ENCODE measurements at regions not wholly inside any gene's neighbourhood (a gene's known extent, or its start where the extent isn't known, plus 50 kb on each side); places are given as distances from the start of the nearest gene placed in this dataset.

GRCh38 chr10:1963341-1963740 is 226.0 kb upstream of the ADARB2 start:
- Histone ChIP-seq H3K27me3 (ENCODE audit: control insufficient read depth, insufficient read depth, low read length) (no peaks in the 10 kb centered on the region), H3K27ac (ENCODE audit: low read depth in 2 of 2, low read length in 2 of 2) (no peak overlapping the region), H3K36me3 (ENCODE audit: control insufficient read depth in 2 of 3, insufficient read depth in 3 of 3, low read length in 3 of 3) (no peaks in the 10 kb centered on the region), H3K9ac (ENCODE audit: low read length in 3 of 3) (no peak overlapping the region), H3K4me1 (ENCODE audit: control insufficient read depth in 2 of 3, insufficient read depth in 2 of 3, low read depth in 1 of 3, low read length in 3 of 3) (no peaks in the 10 kb centered on the region), H3K4me3 (ENCODE audit: low read length in 3 of 3) (no peak overlapping the region), H3K9me3 (ENCODE audit: control insufficient read depth in 2 of 3, insufficient read depth in 1 of 3, low read length in 3 of 3) (no peaks in the 10 kb centered on the region)
- intact Hi-C loops (cut with DNase I) = no loop called here
- TF ChIP-seq, protein P1, sequence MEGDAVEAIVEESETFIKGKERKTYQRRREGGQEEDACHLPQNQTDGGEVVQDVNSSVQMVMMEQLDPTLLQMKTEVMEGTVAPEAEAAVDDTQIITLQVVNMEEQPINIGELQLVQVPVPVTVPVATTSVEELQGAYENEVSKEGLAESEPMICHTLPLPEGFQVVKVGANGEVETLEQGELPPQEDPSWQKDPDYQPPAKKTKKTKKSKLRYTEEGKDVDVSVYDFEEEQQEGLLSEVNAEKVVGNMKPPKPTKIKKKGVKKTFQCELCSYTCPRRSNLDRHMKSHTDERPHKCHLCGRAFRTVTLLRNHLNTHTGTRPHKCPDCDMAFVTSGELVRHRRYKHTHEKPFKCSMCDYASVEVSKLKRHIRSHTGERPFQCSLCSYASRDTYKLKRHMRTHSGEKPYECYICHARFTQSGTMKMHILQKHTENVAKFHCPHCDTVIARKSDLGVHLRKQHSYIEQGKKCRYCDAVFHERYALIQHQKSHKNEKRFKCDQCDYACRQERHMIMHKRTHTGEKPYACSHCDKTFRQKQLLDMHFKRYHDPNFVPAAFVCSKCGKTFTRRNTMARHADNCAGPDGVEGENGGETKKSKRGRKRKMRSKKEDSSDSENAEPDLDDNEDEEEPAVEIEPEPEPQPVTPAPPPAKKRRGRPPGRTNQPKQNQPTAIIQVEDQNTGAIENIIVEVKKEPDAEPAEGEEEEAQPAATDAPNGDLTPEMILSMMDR (IDR thresholded peaks at IDR 0.05; ENCODE audit: borderline replicate concordance, extremely low read depth, insufficient read depth) = no peak
- FAIRE-seq (no peak), DNase-seq (no peak)

DNA sequence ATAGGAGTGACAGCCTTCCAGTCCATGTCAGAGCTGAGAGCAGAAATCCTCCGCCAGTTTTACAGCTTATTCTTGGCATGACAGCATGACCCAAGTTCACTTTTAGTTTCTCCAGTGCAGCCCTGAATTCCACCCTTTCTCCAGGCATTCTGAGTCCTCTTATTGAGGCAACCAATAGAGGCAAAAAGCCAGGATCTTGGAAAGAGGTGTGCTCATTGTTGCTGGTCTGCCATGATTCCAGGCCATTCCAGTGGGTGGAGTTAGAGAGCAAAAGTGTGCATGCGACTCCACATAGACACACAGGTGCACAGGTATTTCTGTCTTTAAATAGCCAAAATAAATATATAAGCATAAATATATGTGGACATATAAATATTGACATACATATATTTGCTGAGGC is 224.7 kb upstream of the ADARB2 start:
- intact Hi-C loops (cut with DNase I) = no loop called here
- H3K27ac ChIP-seq (ENCODE audit: low read depth in 2 of 2, low read length in 2 of 2) = no peak overlapping the region
- no peaks in the 10 kb centered on the region for H3K27me3 ChIP-seq (ENCODE audit: control insufficient read depth, insufficient read depth, low read length)
- no peak for FAIRE-seq
- H3K9me3 ChIP-seq (ENCODE audit: control insufficient read depth in 2 of 3, insufficient read depth in 1 of 3, low read length in 3 of 3) = no peaks in the 10 kb centered on the region
- no peaks in the 10 kb centered on the region for H3K4me1 ChIP-seq (ENCODE audit: control insufficient read depth in 2 of 3, insufficient read depth in 2 of 3, low read depth in 1 of 3, low read length in 3 of 3)
- TF ChIP-seq, protein P1 (IDR thresholded peaks at IDR 0.05; ENCODE audit: borderline replicate concordance, extremely low read depth, insufficient read depth) = no peak
- H3K36me3 ChIP-seq (ENCODE audit: control insufficient read depth in 2 of 3, insufficient read depth in 3 of 3, low read length in 3 of 3) = no peaks in the 10 kb centered on the region
- DNase-seq = no peak
- H3K9ac ChIP-seq (ENCODE audit: low read length in 3 of 3) = no peak overlapping the region
- no peak overlapping the region for H3K4me3 ChIP-seq (ENCODE audit: low read length in 3 of 3)

GRCh38 chr10:1960982-1961381 is 223.7 kb upstream of the ADARB2 start:
- TF ChIP-seq, protein P1 (IDR thresholded peaks at IDR 0.05; ENCODE audit: borderline replicate concordance, extremely low read depth, insufficient read depth) = no peak
- H3K27me3 ChIP-seq (ENCODE audit: control insufficient read depth, insufficient read depth, low read length) = no peaks in the 10 kb centered on the region
- no peak overlapping the region for H3K4me3 ChIP-seq (ENCODE audit: low read length in 3 of 3)
- intact Hi-C loops (cut with DNase I) = no loop called here
- H3K4me1 ChIP-seq (ENCODE audit: control insufficient read depth in 2 of 3, insufficient read depth in 2 of 3, low read depth in 1 of 3, low read length in 3 of 3) = no peaks in the 10 kb centered on the region
- no peaks in the 10 kb centered on the region for H3K9me3 ChIP-seq (ENCODE audit: control insufficient read depth in 2 of 3, insufficient read depth in 1 of 3, low read length in 3 of 3)
- H3K36me3 ChIP-seq (ENCODE audit: control insufficient read depth in 2 of 3, insufficient read depth in 3 of 3, low read length in 3 of 3) = no peaks in the 10 kb centered on the region
- DNase-seq (no peak), FAIRE-seq (no peak)
- H3K9ac ChIP-seq (ENCODE audit: low read length in 3 of 3) = no peak overlapping the region
- H3K27ac ChIP-seq (ENCODE audit: low read depth in 2 of 2, low read length in 2 of 2) = no peak overlapping the region

GRCh38 chr10:1957057-1957456 is 219.7 kb upstream of the ADARB2 start:
- TF ChIP-seq, protein P1 (IDR thresholded peaks at IDR 0.05; ENCODE audit: borderline replicate concordance, extremely low read depth, insufficient read depth) = no peak
- FAIRE-seq = no peak
- intact Hi-C loops (cut with DNase I) = no loop called here
- Histone ChIP-seq H3K4me1 (ENCODE audit: control insufficient read depth in 2 of 3, insufficient read depth in 2 of 3, low read depth in 1 of 3, low read length in 3 of 3) (no peaks in the 10 kb centered on the region), H3K9ac (ENCODE audit: low read length in 3 of 3) (no peak overlapping the region), H3K27ac (ENCODE audit: low read depth in 2 of 2, low read length in 2 of 2) (no peak overlapping the region), H3K36me3 (ENCODE audit: control insufficient read depth in 2 of 3, insufficient read depth in 3 of 3, low read length in 3 of 3) (no peaks in the 10 kb centered on the region), H3K9me3 (ENCODE audit: control insufficient read depth in 2 of 3, insufficient read depth in 1 of 3, low read length in 3 of 3) (no peaks in the 10 kb centered on the region), H3K4me3 (ENCODE audit: low read length in 3 of 3) (no peak overlapping the region), H3K27me3 (ENCODE audit: control insufficient read depth, insufficient read depth, low read length) (no peaks in the 10 kb centered on the region)
- no peak for DNase-seq

Measured in kidney (tissue), 13 donors.